Uterus (tissue), 3 donors: ENCODE measurements at regions not wholly inside any gene's neighbourhood (a gene's known extent, or its start where the extent isn't known, plus 50 kb on each side); places are given as distances from the start of the nearest gene placed in this dataset.

ENCODE experiments used
- DNase-seq, 2 donors: peaks; one replicate each; pipeline ENCODE4 v3.0.0-alpha.2; 2019 to 2020
- H3K27ac ChIP-seq, 2 donors: fragments of 200-600 bp; sonication (generic); 1 replicate in 1 of 2; 2 replicates in 1 of 2; pipeline ENCODE4 v1.5.1; 2016 to 2018
- H3K27me3 ChIP-seq, 2 donors: fragments of 200-600 bp; sonication (generic); one replicate each; pipeline ENCODE4 v1.5.1; 2018 to 2019; ENCODE audit warnings: control low read depth in 1 of 2
- H3K36me3 ChIP-seq, 2 donors: fragments of 200-600 bp; sonication (generic); one replicate each; pipeline ENCODE4 v1.5.1; 2019; ENCODE audit warnings: control low read depth in 1 of 2
- H3K4me1 ChIP-seq, 2 donors: fragments of 200-600 bp; sonication (generic); one replicate each; pipeline ENCODE4 v1.5.1; 2018 to 2019; ENCODE audit warnings: control low read depth in 1 of 2
- H3K4me3 ChIP-seq, 2 donors: fragments of 200-600 bp; sonication (generic); 1 replicate in 1 of 2; 2 replicates in 1 of 2; pipeline ENCODE4 v1.5.1; 2018 to 2019; ENCODE audit warnings: mild to moderate bottlenecking in 1 of 2
- H3K9me3 ChIP-seq, 2 donors: fragments of 200-600 bp; sonication (generic); one replicate each; pipeline ENCODE4 v1.5.1; 2019; ENCODE audit warnings: control low read depth in 1 of 2
- CTCF ChIP-seq, 4 experiments: fragments of 200-600 bp in 2 of 4; fragments of 450-650 bp in 2 of 4; sonication (generic) in 2 of 4; IDR thresholded peaks; one replicate each; pipeline ENCODE4 v1.5.1; 2016 to 2019; ENCODE audit warnings: antibody characterized with exemption in 4 of 4, mild to moderate bottlenecking in 2 of 4, moderate library complexity in 1 of 4
- POLR2A ChIP-seq, 2 donors: fragments of 450-650 bp; IDR thresholded peaks; one replicate each; pipeline ENCODE4 v1.6.1; 2016; ENCODE audit warnings: antibody characterized with exemption in 2 of 2, mild to moderate bottlenecking in 1 of 2, moderate library complexity in 1 of 2
- intact Hi-C: fragments of 100-400 bp; cut with DNase I; formaldehyde crosslinking; loops from one replicate; pipeline ENCODE4 v1.15.1; 2023; ENCODE audit warnings: low total_unique reads
- donor health status: DM: yes; HTN: yes; CAD: no.

GRCh38 chr4:32337403-32337802 is 1617.2 kb downstream of the PCDH7 start:
- Histone ChIP-seq H3K27me3 (no peaks in the 10 kb centered on the region), H3K27ac (no peak overlapping the region), H3K9me3 (no peaks in the 10 kb centered on the region), H3K36me3 (no peaks in the 10 kb centered on the region), H3K4me1 (no peaks in the 10 kb centered on the region), H3K4me3 (no peak overlapping the region)
- intact Hi-C loops: no loop called here
- no peak for DNase-seq
- TF ChIP-seq CTCF (IDR thresholded peaks at IDR 0.05) (no peak), POLR2A (IDR thresholded peaks at IDR 0.05) (no peak)

GRCh38 chr4:32340591-32340990 is 1620.4 kb downstream of the PCDH7 start:
- H3K27me3 ChIP-seq: no peaks in the 10 kb centered on the region
- intact Hi-C loops: no loop called here
- no peak overlapping the region for H3K27ac ChIP-seq
- TF ChIP-seq CTCF (IDR thresholded peaks at IDR 0.05): no peak
- TF ChIP-seq POLR2A (IDR thresholded peaks at IDR 0.05): no peak
- no peak for DNase-seq
- no peaks in the 10 kb centered on the region for H3K36me3 ChIP-seq
- no peak overlapping the region for H3K4me3 ChIP-seq
- no peaks in the 10 kb centered on the region for H3K4me1 ChIP-seq
- peaks cover 0 to under 1% of the 10 kb centered on the region in 2 donors for H3K9me3 ChIP-seq

GRCh38 chr4:32341342-32341741 is 1621.2 kb downstream of the PCDH7 start:
- Histone ChIP-seq H3K9me3 (peaks cover 0 to 3% of the 10 kb centered on the region in 2 donors), H3K27me3 (no peaks in the 10 kb centered on the region), H3K27ac (no peak overlapping the region), H3K4me1 (no peaks in the 10 kb centered on the region), H3K4me3 (no peak overlapping the region), H3K36me3 (no peaks in the 10 kb centered on the region)
- intact Hi-C loops: no loop called here
- TF ChIP-seq CTCF (IDR thresholded peaks at IDR 0.05) (no peak), POLR2A (IDR thresholded peaks at IDR 0.05) (no peak)
- DNase-seq: no peak

GRCh38 chr4:32342054-32342453 is 1621.9 kb downstream of the PCDH7 start:
- no peak for DNase-seq

GRCh38 chr4:32349026-32349425 is 1628.9 kb downstream of the PCDH7 start:
- peaks cover 0 to 3% of the 10 kb centered on the region in 2 donors for H3K9me3 ChIP-seq
- no peak for TF ChIP-seq POLR2A (IDR thresholded peaks at IDR 0.05)
- no peak for TF ChIP-seq CTCF (IDR thresholded peaks at IDR 0.05)
- H3K4me3 ChIP-seq: no peak overlapping the region
- intact Hi-C loops: no loop called here
- no peak for DNase-seq
- H3K4me1 ChIP-seq: no peaks in the 10 kb centered on the region
- H3K27me3 ChIP-seq: no peaks in the 10 kb centered on the region
- H3K36me3 ChIP-seq: no peaks in the 10 kb centered on the region
- H3K27ac ChIP-seq: no peak overlapping the region

More at GRCh38 chr4:32342054-32342453, 1621.9 kb downstream of the PCDH7 start:
- Histone ChIP-seq H3K36me3 (no peaks in the 10 kb centered on the region), H3K4me1 (no peaks in the 10 kb centered on the region), H3K27ac (no peak overlapping the region), H3K9me3 (peaks cover 0 to 3% of the 10 kb centered on the region in 2 donors), H3K27me3 (no peaks in the 10 kb centered on the region), H3K4me3 (no peak overlapping the region)
- intact Hi-C loops: no loop called here
- TF ChIP-seq POLR2A (IDR thresholded peaks at IDR 0.05) (no peak), CTCF (IDR thresholded peaks at IDR 0.05) (no peak)
